K562 (cell line): ENCODE measurements at regions not wholly inside any gene's neighbourhood (a gene's known extent, or its start where the extent isn't known, plus 50 kb on each side); places are given as distances from the start of the nearest gene placed in this dataset.
A peak's percentile ranks its signal among the peaks of the same experiment; 100 is the strongest.

ENCODE experiments used
- ATAC-seq: fragments of 200-7000 bp; cut with Tn5 transposase; 3 replicates; pipeline ENCODE4 v1.9.1; 2020; ENCODE audit warnings: moderate library complexity
- BruUV-seq: library from RNA; stranded (reverse); fragments of 400-500 nt; replicated peaks from 2 replicates; lab custom pipeline; 2021; lab: Mats Ljungman, UMichigan
- CTCF ChIA-PET: fragments of 300-600 bp; formaldehyde crosslinking; extraction: SDS; loops from one replicate; lab custom pipeline; 2021; ENCODE audit warnings: low intra/inter-chr PET ratio; lab: Yijun Ruan, JAX
- POLR2A ChIA-PET: fragments of 300-600, 350-650 bp; sonication (Branson Sonifier 250); formaldehyde crosslinking; extraction: SDS; loops from one replicate; lab custom pipeline; 2021; ENCODE audit warnings: antibody characterized with exemption, inconsistent platforms; lab: Yijun Ruan, JAX
- DNase-seq, 4 experiments: peaks; one replicate each; pipeline versions ENCODE4 v3.0.0 to v3.0.0-alpha.2; 2011 to 2018; ENCODE audit warnings: low spot score in 3 of 4, mixed read lengths in 3 of 4; ENCODE audit errors: extremely low read depth in 1 of 4
- FAIRE-seq: peaks from 2 replicates; lab custom pipeline; 2011; peaks lifted over from hg19 to GRCh38; lab: Jason Lieb, UNC
- H2AFZ ChIP-seq: 2 replicates; pipeline ENCODE4 v1.6.0; 2011; ENCODE audit warnings: low read depth, low read length, control low read depth, inconsistent platforms
- H3K27ac ChIP-seq: fragments of 200-600 bp; 3 replicates; pipeline ENCODE4 v1.8.0; 2011; ENCODE audit warnings: low read depth, mild to moderate bottlenecking, control low read depth, inconsistent platforms, low read length, moderate library complexity, mixed read lengths; ENCODE audit errors: extremely low read depth
- H3K27me3 ChIP-seq, 2 experiments: fragments of 300-600 bp in 1 of 2; 2 replicates in 1 of 2; 3 replicates in 1 of 2; pipeline versions ENCODE4 v1.6.0 to v1.8.0; 2011; ENCODE audit warnings: inconsistent platforms in 2 of 2, low read length in 2 of 2, mild to moderate bottlenecking in 1 of 2, mixed read lengths in 1 of 2, moderate library complexity in 1 of 2; ENCODE audit not compliant: control insufficient read depth in 2 of 2, insufficient read depth in 2 of 2
- H3K36me3 ChIP-seq: fragments of 300-600 bp; 3 replicates; pipeline ENCODE4 v1.8.0; 2011; ENCODE audit warnings: mild to moderate bottlenecking, low read length, inconsistent platforms; ENCODE audit not compliant: control insufficient read depth, insufficient read depth
- H3K4me1 ChIP-seq, 2 experiments: fragments of 200-600 bp in 1 of 2; replicated peaks in 1 of 2; 2 replicates in 1 of 2; 3 replicates in 1 of 2; pipeline versions ENCODE4 v1.5.1 to v1.8.0; 2011; ENCODE audit warnings: inconsistent platforms in 2 of 2, low read length in 2 of 2, mild to moderate bottlenecking in 1 of 2, mixed read lengths in 1 of 2, moderate library complexity in 1 of 2; ENCODE audit not compliant: control insufficient read depth in 2 of 2, insufficient read depth in 2 of 2
- H3K4me2 ChIP-seq: 2 replicates; pipeline ENCODE4 v1.6.1; 2011; ENCODE audit warnings: low read length, control low read depth, inconsistent platforms, mixed read lengths; ENCODE audit not compliant: insufficient read depth
- H3K4me3 ChIP-seq: fragments of 200-600 bp; sonication (generic), shearing (Covaris generic); 2 replicates; pipeline ENCODE4 v1.5.1; 2016; ENCODE audit warnings: control low read depth, inconsistent platforms
- H3K79me2 ChIP-seq: fragments of 200-600 bp; 3 replicates; pipeline ENCODE4 v1.8.0; 2011; ENCODE audit warnings: low read length, inconsistent platforms; ENCODE audit not compliant: control insufficient read depth, insufficient read depth
- H3K9ac ChIP-seq, 2 experiments: 2 replicates each; pipeline versions ENCODE4 v1.6.0 to v1.6.1; 2011; ENCODE audit warnings: low read depth in 2 of 2, low read length in 2 of 2, control low read depth in 1 of 2, inconsistent platforms in 1 of 2, mild to moderate bottlenecking in 1 of 2, mixed read lengths in 1 of 2; ENCODE audit not compliant: insufficient read depth in 1 of 2
- H3K9me1 ChIP-seq: one replicate; pipeline ENCODE4 v1.6.0; 2011; ENCODE audit warnings: inconsistent platforms, mild to moderate bottlenecking, low read length, moderate library complexity; ENCODE audit not compliant: control insufficient read depth, insufficient read depth
- H3K9me3 ChIP-seq: replicated peaks from 2 replicates; pipeline ENCODE4 v1.5.1; 2011; ENCODE audit warnings: low read depth, low read length, inconsistent platforms; ENCODE audit not compliant: control insufficient read depth, insufficient read depth
- H4K20me1 ChIP-seq: replicated peaks from 2 replicates; pipeline ENCODE4 v1.6.1; 2011; ENCODE audit warnings: low read length, inconsistent platforms, mixed read lengths; ENCODE audit not compliant: control insufficient read depth, insufficient read depth
- ASH1L ChIP-seq: fragments of 450-650 bp; IDR thresholded peaks from 2 replicates; pipeline ENCODE4 v1.6.1; 2018; ENCODE audit warnings: borderline replicate concordance, mild to moderate bottlenecking, low read depth; ENCODE audit not compliant: partially characterized antibody
- COPS2 ChIP-seq: fragments of 450-650 bp; conservative IDR thresholded peaks from 2 replicates; pipeline ENCODE4 v1.6.1; 2016; ENCODE audit warnings: mild to moderate bottlenecking, moderate library complexity
- HSF4 ChIP-seq: fragments of 250-450 bp; sonication (Bioruptor Pico); IDR thresholded peaks from 2 replicates; pipeline ENCODE4 v2.1.2; 2022; ENCODE audit warnings: mild to moderate bottlenecking, moderate library complexity, borderline replicate concordance
- TEAD1 ChIP-seq, 2 experiments: fragments of 450-650 bp in 1 of 2; sonication (generic) in 1 of 2; formaldehyde crosslinking; IDR thresholded peaks; 2 replicates each; pipeline versions ENCODE4 v1.4.0 to v1.8.0; 2020 to 2022; ENCODE audit warnings: mild to moderate bottlenecking in 2 of 2, missing genetic modification reagents in 1 of 2
- TEAD2 ChIP-seq: fragments of 450-650 bp; IDR thresholded peaks from 2 replicates; pipeline ENCODE4 v1.6.1; 2016; ENCODE audit warnings: missing genetic modification characterization, control low read depth, missing compliant biosample characterization
- TEAD4 ChIP-seq, 2 experiments: sonication (generic) in 1 of 2; formaldehyde crosslinking in 1 of 2; IDR thresholded peaks; 2 replicates each; pipeline versions ENCODE4 v1.6.1 to v1.8.0; 2012 to 2022; ENCODE audit warnings: borderline replicate concordance in 1 of 2, inconsistent platforms in 1 of 2, low read length in 1 of 2, mild to moderate bottlenecking in 1 of 2, missing genetic modification reagents in 1 of 2
- ZNF764 ChIP-seq: fragments of 250-450 bp; sonication (Bioruptor Pico); IDR thresholded peaks from 2 replicates; pipeline ENCODE4 v1.4.0; 2020; ENCODE audit warnings: low read depth, mild to moderate bottlenecking, moderate library complexity
- WGBS: fragments of 100-300 bp; shearing (Covaris generic); methylation state at CpG from one replicate; pipeline ENCODE4 v1.1.6; 2016; ENCODE audit warnings: low coverage, mixed read lengths; ENCODE audit not compliant: insufficient coverage; ENCODE audit errors: missing lambda C conversion rate; 5-methylcytosine and 5-hydroxymethylcytosine counted together
- in situ Hi-C: fragments of 300-500 bp; cut with MboI; formaldehyde crosslinking; loops from 4 replicates; pipeline ENCODE4 v1.15.0; 2018; ENCODE audit warnings: inconsistent platforms, mixed read lengths
- intact Hi-C: fragments of 100-400 bp; cut with micrococcal nuclease; formaldehyde crosslinking; loops from 2 replicates; pipeline ENCODE4 v1.14.2; 2022
- TF ChIP-seq, protein P1 (sequence below), 2 experiments: fragments of 200-800 bp in 1 of 2; sonication (Bioruptor generic) in 1 of 2; sonication (generic) in 1 of 2; formaldehyde crosslinking in 1 of 2; IDR thresholded peaks in 1 of 2; conservative IDR thresholded peaks in 1 of 2; 2 replicates each; pipeline versions ENCODE4 v1.5.0 to v1.6.1; 2016 to 2020; ENCODE audit warnings: missing compliant biosample characterization in 1 of 2, missing genetic modification characterization in 1 of 2, missing genetic modification reagents in 1 of 2

GRCh38 chr3:194197396-194197960, 61.5 kb downstream of the HES1 start:
- Histone ChIP-seq H3K79me2 (no peaks in the 10 kb centered on the region), H4K20me1 (no peaks in the 10 kb centered on the region), H3K4me2 (no peak overlapping the region), H3K36me3 (no peaks in the 10 kb centered on the region), H3K9ac (no peak overlapping the region), H3K9me1 (no peaks in the 10 kb centered on the region), H3K4me1 (peaks cover 32 to 41% of the 10 kb centered on the region in 2 experiments), H2AFZ (peak overlapping the region; percentile 52), H3K27ac (no peak overlapping the region), H3K4me3 (no peak overlapping the region), H3K27me3 (no peaks in the 10 kb centered on the region), H3K9me3 (no peaks in the 10 kb centered on the region)
- ATAC-seq (no peak), FAIRE-seq (no peak), DNase-seq (no peak)
- intact Hi-C loops = no loop called here
- ChIA-PET CTCF (no interaction called here), POLR2A (interaction anchor here (0.6 to 1.0 kb wide), 2 partner anchors 13 to 112 kb away, joined by 3 read pairs; no protein-coding TSS in a partner anchor)
- WGBS = 57% methylated on average over 7 of the region's 7 CpGs
- in situ Hi-C loops = no loop called here
- no TSS peak for BruUV-seq
- TF ChIP-seq ASH1L (no peak), ZNF764 (CRISPR knock-in tag) (no peak), HSF4 (no peak), COPS2 (no peak), TEAD4 (IDR thresholded peaks at IDR 0.05; ENCODE audit: low read length) (peak; percentile 49; the same call in 1 of the 2 replicates), TEAD4 (CRISPR knock-in tag; IDR thresholded peaks at IDR 0.05; ENCODE audit: borderline replicate concordance) (no peak), TEAD1 (CRISPR knock-in tag; IDR thresholded peaks at IDR 0.05) (peak in 1 of 2 experiments; percentile 53; a peak in 1 of 4 replicates), TEAD2 (tag) (peak; percentile 82)
- TF ChIP-seq, protein P1, sequence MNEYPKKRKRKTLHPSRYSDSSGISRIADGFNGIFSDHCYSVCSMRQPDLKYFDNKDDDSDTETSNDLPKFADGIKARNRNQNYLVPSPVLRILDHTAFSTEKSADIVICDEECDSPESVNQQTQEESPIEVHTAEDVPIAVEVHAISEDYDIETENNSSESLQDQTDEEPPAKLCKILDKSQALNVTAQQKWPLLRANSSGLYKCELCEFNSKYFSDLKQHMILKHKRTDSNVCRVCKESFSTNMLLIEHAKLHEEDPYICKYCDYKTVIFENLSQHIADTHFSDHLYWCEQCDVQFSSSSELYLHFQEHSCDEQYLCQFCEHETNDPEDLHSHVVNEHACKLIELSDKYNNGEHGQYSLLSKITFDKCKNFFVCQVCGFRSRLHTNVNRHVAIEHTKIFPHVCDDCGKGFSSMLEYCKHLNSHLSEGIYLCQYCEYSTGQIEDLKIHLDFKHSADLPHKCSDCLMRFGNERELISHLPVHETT (CRISPR knock-in tag; conservative IDR thresholded peaks at IDR 0.05 in 1 of 2, IDR thresholded peaks at IDR 0.05 in 1 of 2) = no peak
